HG03039 (cell line): ENCODE measurements at regions not wholly inside any gene's neighbourhood (a gene's known extent, or its start where the extent isn't known, plus 50 kb on each side); places are given as distances from the start of the nearest gene placed in this dataset.
"Not testable (repeated sequence)": the region's sequence is repeated elsewhere in the genome, so short reads cannot be mapped to it uniquely, and the experiment has no call there.

Source experiments
- ATAC-seq: cut with Tn5 transposase; IDR thresholded peaks from one replicate; pipeline ENCODE4 v1.9.1; 2021; ENCODE audit warnings: mild to moderate bottlenecking, moderate library complexity; ENCODE audit not compliant: unreplicated experiment

DNA sequence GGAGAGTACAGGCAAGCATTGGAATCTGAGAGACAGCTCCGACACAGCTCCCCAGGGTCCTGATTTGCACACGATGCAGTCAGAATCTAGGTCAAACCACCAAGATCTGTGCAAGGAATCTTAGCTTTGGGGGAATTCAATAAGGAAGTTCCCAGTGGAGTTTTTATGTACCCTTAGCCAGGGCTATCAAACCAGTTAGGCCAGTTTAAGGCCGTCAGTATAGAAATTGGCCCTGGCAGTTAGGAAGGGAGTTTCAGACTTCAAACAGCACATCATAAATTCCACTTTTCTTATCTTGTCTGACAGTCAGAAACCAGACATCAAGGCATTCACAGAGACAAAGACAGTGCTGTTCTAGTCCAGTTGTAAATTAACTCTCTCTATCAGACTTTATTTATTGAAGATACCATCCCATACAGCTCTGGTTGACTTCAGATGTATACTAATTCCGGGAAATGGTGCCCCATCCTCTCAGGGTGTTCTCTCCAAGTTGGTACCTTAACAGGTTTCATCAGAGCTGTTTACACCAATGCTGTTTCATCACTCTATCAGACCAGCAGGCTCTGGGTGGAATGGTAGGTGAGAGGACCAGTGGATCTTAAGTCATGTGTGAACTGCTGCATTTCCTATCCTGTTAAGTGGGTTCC is 157.5 kb upstream of the ATF7IP start:
- no peak for ATAC-seq

DNA sequence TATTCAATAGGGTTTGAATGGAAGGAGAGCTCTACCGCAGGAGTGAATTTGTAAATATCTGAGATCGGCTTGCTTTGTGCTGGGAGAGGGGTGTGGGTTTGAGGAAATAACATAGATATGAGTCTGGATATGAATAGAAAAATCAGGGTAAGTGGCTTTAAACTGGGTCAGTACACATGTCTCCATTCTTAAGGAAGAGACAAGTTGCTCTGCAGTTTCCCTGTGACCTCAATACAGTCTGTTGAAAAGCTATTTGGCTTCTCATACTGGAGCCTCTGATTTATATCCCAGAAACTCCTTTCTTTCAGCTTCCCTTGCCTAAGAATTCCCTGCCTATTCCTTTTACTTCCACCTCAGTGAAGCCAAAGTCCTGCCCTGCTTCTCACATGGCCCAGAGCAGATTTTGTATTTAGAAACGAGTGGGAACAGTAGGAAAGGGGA is 153.5 kb upstream of the ATF7IP start:
- ATAC-seq: no peak

DNA sequence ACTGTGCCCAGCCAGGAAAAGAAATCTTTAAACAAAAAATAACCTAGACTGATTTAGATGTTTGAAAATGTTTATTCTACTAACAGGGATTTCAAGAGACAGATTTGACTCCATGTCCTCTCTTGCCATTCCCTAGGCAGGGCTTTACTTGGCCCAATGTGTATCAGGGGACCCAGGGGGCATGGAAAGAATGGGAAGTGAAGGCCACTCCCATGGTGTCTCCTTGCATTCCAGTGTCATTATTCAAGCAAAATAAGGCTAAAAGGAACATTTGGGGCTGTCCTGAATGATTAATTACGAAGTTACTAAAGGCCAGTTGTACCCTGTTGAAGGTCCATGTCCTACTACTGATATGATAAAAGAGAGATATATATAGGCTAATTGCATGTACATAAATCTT is 151.9 kb upstream of the ATF7IP start:
- no peak for ATAC-seq

DNA sequence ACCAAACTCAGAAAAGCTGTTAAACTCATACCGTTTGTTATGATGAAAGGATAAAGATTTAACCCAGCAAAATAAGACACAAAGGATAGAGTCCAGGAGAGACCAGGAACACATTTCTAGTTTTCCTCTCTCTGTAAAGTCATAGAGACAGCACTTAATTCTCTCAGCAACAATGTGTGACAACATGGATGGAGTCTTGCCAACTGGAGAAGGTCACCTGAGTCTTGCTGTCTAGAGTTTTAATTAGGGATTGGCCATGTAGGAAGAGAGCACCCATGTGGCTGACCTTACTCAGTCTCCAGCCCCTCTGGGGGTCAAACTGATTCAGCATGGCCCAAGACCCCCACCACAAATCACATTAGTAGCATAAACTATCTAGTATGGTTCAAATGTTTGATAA is 151.0 kb upstream of the ATF7IP start:
- no peak for ATAC-seq

DNA sequence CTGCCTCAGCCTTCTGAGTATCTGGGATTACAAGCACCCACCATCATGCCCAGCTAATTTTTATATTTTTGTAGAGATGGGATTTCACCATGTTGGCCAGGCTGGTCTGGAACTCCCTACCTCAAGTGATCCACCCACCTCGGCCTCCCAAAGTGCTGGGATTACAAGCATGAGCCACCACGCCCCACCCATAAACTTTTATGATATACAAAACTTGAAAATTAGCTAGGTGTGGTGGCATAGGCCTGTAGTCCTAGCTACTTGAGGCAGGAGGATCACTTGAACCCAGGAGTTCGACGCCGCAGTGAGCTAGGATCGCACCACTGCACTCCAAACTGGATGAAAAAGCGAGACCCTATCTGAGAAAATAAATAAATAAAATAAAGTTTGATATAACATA is 149.5 kb upstream of the ATF7IP start:
- not testable (repeated sequence) for ATAC-seq

DNA sequence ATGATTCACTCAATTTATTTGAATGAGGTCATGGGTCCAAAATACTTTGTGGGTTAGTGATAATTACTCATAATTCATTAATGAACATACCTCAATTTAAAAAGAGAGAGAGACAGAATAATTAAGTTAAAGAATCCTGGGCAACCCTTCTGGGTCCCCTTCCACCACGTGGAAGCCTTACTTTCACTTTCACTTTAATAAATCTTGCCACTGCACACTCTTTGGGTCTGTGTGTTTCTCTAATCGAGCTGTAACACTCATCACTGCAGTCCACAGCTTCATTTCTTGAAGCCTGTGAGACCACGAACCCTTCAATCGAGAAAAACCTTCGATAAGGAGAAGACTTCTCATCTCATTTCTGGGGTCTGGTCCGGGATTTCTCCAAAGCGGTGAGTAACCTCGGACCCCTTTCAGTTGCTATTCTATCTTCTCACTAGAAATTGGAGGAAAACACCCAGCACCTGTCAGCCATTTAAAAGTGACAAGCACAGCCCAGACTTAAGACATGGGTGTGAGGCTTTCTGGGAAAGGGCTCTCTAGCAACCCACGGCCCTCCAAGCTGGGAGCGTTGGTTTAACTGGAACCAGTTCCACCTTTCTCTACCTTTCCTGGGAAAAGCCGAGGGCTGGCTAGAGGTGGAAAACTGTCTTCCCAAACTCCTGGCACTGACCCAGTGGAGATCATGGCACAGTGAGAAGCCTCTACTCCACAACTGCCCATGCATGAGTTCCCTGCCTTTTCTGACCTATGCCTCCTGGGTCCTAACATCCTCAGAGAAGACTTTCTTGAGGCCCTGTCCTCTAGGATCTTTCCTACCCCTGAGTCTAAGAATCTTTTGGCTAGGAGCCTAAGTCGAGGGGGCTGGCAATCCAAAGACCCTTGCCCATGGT is 148.8 kb upstream of the ATF7IP start:
- no peak for ATAC-seq

DNA sequence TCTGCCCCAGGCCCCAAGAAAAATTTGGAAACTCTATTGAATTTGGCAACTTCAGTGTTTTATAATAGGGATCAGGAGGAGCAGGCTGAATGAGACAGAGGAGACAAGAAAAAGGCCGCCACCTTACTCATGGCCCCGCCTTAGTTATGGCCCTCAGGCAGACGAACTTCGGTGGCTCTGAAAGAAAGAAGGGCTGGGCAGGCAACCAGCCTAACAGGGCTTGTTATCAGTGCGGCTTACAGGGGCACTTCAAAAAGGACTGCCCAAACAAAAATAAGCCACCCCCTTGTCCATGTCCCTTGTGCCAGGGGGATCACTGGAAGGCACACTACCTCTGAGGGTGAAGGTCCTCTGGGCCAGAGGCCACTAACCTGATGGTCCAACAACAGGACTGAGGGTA is 146.3 kb upstream of the ATF7IP start:
- no peak for ATAC-seq

DNA sequence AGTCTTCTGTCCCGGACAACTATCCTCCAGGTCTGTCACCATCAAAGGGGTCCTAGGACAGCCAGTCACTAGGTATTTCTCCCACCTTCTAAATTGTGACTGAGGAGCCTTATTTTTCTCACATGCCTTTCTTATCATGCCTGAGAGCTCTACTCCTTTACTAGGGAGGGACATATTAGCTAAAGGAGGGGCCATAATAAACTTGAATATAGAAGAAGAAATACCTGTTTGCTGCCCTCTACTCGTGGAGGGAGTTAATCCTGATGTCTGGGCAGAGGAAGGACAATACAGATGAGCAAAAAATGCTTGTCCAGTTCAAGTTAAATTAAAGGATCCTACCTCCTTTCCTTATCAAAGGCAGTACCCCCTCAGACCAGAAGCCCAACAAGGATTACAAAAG is 145.8 kb upstream of the ATF7IP start:
- not testable (repeated sequence) for ATAC-seq

DNA sequence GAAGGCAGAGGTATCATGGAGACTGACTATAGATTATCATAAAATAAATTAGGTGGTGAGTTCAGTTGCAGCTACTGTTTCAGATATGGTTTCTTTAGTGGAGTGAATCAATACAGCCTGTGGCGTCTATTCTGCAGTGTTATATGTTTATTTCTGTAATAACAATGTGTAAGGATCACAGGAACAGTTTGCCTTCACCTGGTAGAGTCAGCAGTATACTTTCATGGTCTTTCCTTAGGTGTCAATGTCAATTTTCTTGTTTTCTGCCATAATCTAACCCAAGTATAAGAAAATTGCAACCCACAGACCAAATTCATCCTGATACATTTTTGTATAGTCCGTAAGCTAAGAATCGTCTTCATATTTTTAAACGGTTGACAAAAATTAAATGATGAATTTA is 140.4 kb upstream of the ATF7IP start:
- ATAC-seq: no peak

DNA sequence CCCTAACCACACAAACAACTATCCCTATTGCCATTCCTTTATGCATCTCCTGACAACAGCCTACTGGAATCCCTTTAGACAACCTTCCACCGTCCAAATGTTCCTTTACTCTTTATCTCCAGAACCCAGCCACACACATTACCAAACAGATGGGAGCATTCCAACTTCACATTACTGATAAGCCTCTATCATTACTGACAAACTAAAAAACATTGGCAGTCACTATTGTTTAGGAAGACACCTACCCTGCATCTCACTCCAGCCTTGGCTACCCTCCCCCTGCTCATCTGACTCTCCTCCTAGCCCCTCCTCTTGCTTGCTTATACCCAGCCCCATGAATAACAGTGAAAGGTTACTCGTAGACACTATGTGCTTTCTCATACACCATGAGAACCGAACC is 130.3 kb upstream of the ATF7IP start:
- not testable (repeated sequence) for ATAC-seq

DNA sequence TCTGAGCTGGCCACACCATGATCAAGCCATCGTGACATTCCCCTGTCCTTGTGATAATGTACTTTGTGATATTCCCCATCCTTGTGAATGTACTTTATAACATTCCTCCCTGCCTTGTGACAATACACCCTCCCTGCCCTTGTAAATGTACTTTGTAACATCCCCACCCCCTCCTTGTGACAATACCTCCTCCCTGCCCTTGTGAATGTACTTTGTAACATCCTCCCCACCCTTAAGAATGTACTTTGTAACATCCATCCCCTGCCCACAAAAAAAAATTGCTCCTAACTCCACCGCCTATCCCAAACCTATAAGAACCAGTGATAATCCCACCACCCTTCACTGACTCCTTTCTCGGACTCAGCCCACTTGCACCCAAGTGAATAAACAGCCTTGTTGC is 128.8 kb upstream of the ATF7IP start:
- not testable (repeated sequence) for ATAC-seq

DNA sequence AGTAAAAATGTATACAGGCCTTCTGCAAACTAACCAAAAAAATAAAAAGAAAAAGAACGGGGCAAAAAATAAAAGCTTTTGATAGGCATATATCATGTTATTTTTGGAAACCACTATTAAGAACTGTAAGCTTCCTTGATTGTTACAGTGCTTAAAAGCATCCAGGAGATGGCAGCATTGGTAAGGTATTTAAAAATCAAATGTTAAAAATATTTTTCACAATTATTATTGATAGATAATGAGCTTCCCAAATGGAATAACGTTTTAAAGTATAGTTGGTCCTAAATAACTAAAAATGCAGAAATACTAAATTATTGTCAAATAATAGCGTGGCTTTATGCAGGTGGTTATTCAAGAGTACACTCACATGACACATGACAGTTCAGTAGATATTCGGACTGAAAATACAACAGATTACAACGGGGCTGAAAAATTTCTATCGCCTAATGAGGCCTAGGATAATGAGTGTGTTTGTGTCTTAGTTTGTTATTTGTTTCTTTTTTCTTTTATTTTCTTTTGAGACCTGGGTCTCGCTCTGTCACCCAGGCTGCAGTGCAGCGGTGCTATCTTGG is 127.2 kb upstream of the ATF7IP start:
- no peak for ATAC-seq

DNA sequence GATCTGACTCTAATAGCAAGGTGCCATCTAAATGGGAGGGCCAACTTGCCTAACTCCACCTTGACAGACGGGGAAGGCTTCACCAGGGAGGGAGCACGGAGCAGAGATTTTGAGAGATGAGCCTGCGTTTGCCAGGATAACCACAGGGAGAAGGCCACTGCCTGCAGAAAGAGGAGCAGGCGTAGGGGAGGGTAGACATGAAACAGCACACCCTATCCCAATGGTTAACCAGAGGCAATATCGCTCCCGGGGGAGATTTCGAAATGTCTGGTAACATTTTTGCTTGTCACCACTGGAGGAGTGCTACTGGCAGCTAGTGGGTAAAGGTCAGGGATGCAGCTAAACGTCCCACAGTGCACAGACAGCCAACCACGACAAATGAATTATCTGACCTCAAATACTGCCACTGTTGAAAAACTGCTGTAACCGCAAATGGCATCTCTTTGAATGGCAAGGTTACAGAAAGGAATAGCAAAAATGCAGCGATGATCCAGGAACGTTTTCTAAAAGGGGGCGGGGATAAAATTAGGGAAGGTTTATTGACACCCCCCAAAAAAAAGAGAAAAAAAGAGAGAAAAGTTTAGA is 126.0 kb upstream of the ATF7IP start:
- peak; percentile 60 for ATAC-seq

DNA sequence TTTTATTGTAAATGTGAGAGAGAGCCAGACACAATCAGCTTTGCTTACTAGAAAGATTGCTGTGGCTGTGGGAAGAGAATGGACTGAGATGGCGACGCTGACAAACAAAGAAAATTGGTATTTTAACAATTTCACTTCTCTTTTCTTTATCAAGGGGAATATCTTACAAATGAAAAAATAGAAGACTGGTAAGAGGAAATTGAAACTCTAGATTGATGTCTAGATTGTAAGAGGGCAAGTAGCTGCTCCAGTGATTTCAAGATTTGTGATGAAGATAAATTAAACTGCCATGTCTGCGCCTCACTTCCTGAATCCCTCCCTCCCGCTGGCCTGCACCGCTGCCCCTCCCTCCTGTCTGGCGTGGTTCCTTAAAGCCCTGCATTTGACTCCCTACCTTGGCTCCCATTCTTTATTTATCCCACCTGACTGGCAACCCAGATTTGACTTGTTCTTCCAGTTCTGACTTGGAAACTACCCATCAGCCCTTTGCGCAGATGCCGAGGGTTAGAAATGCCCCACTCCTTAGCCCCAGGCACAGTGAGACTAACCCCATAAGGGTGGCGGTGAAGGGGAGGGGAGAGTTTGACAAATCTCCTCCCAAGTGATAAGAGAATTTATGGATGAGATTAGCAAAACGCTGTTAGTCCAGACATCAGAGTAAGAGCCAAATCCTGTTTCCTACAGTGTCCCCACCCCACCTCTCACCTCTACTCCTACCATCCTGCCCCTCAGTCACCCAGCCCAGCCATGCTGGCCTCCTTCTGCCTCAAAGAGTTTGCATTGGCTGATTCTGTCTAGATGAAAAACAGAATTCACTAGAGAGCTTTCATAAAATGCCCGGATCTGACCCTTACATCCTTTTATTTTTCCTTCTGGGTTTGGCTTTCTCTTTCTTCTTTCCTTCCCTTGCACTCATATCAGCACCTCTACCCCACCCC is 125.3 kb upstream of the ATF7IP start:
- peak; percentile 28 for ATAC-seq

DNA sequence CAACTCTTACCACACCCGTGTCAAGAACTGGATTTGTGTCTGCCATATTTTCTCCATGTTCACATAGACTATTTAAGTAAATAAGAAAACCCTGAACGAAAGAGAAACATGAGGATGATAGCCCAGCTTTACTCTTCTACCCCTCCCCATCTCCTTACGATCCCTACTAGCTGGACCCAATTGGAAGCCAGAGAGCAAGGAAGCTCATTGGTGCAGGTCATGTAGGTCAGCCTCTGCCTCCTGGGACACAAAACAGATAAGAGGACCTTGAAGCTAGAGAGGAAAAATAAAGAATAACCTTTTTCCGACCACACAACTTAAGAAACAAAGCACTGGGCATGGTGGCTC is 124.6 kb upstream of the ATF7IP start:
- ATAC-seq: no peak

DNA sequence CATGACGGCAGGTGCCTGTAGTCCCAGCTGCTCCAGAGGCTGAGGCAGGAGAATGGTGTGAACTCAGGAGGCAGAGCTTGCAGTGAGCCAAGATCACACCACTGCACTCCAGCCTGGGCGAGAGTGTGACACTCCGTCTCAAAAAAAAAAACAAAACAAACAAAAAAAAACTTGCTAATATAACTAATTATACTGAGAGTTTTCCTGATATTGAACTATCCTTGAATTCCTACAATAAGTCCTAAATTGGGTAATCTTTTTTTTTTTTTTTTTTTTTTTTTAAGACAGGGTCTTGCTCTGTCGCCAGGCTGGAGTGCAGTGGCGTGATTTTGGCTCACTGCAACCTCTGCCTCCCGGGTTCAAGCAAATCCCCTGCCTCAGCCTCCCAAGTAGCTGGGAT is 122.7 kb upstream of the ATF7IP start:
- not testable (repeated sequence) for ATAC-seq

DNA sequence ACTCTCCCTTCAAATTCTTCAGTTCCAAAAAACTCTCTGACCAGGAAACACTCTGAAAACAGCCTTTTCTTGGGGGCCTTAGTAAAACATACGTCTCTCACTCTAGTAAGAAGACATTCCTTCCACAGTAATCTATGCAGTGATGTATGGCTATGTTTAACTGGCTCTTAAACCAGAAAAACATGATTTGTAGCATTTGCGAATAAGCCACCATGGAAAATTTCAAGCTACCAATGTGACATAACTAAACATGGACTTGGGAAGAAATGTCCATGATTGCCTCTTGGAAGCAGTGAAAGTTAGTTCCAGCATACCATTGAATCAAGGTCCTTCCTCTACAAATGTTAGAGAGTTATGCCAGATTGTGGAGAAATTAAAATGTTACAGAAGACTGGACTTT is 121.5 kb upstream of the ATF7IP start:
- no peak for ATAC-seq

DNA sequence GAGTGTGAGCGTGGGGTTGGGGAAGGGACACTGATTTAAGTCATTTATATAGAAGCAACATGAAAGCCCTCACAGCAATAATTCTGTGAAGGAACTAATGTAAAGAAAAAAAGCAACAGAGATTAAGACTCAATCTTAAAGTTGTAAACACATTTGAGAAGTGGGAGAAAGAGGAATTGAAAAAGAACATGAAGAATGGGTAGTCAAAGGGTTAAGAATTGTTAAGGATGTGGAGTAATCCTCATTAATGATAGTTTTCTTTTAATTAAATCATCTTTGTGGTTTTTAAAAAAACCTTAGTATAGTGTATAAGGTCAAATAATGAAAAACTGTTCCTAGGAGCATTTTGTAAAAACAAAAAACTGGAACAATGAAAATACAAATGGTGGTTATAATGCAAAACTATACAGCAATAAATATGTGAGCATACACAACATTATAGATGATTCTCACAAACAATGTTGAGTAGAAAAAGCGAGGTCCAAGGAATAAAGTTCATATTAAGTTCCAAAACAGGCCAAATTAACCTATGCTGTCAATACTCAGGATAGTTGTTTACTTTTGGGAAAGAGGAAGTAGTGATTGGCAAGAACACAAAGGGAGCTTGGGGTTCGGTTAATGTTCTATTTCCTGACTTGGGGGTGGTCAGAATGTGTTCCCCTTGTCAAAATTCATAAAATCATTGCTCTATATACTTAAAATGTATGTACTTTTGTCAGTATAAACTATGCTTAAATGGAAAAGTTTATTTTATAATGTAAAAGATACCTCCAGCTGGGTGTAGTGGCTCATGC is 120.4 kb upstream of the ATF7IP start:
- no peak for ATAC-seq

DNA sequence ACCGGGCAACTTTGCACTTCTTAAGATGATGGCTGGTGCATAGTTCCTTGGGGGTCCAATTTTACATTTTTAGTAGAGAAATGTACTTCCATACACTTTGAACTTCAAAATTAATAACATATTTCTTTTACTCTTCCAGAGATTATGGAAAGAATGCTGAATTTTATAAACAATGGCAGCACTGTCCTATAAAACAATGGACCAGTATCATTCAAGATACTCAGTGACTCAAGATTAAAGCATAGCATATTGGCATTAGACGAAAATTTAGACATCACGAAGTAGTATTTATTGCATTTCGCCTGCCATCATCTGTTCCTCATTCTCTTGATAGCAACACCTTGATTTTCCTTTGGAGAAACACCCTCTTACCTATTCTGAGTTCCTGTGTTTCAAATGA is 118.3 kb upstream of the ATF7IP start:
- ATAC-seq: no peak

DNA sequence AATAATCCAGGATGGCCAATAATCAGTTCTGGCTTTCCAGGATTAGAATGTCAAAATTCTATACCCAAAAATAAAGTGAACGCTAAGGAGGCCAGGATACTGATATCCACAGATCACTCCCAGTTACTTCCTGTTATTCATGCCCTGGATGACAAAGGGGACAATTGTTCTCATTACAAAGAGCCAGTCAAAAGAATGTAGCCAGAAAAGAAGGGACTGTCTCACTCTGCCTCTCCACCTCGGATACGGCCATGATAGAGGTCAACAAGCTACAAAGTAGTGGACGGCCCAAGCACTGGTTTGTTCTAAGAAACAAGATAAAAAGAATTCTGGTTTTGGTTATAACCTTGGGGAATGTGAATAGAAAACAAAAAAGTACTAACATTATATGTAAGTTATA is 116.1 kb upstream of the ATF7IP start:
- no peak for ATAC-seq
